ENCODE measurements at regions not wholly inside any gene's neighbourhood (a gene's known extent, or its start where the extent isn't known, plus 50 kb on each side); places are given as distances from the start of the nearest gene placed in this dataset.

- in situ Hi-C loops (cut with HindIII; ENCODE audit: low pct_unique_long_range_greater_than_20kb, low sequenced_read_pairs): no loop called here
- DNase-seq (ENCODE audit: low read depth): no peak
These were observed 689.0 kb upstream of the COBL start for GRCh38 chr7:52005613-52006012.

- in situ Hi-C loops (cut with HindIII; ENCODE audit: low pct_unique_long_range_greater_than_20kb, low sequenced_read_pairs): no loop called here
- DNase-seq (ENCODE audit: low read depth): no peak
These were observed 679.1 kb upstream of the COBL start for GRCh38 chr7:51995596-51996179.

GRCh38 chr7:51982653-51983052, 666.0 kb upstream of the COBL start:
- no peak for DNase-seq (ENCODE audit: low read depth)
- in situ Hi-C loops (cut with HindIII; ENCODE audit: low pct_unique_long_range_greater_than_20kb, low sequenced_read_pairs): no loop called here

GRCh38 chr7:51980812-51981211, 664.2 kb upstream of the COBL start:
- in situ Hi-C loops (cut with HindIII; ENCODE audit: low pct_unique_long_range_greater_than_20kb, low sequenced_read_pairs): no loop called here
- DNase-seq (ENCODE audit: low read depth): no peak

GRCh38 chr7:51980313-51980712, 663.7 kb upstream of the COBL start:
- in situ Hi-C loops (cut with HindIII; ENCODE audit: low pct_unique_long_range_greater_than_20kb, low sequenced_read_pairs): no loop called here
- no peak for DNase-seq (ENCODE audit: low read depth)

GRCh38 chr7:51977913-51978312, 661.3 kb upstream of the COBL start:
- no peak for DNase-seq (ENCODE audit: low read depth)
- in situ Hi-C loops (cut with HindIII; ENCODE audit: low pct_unique_long_range_greater_than_20kb, low sequenced_read_pairs): no loop called here

- no peak for DNase-seq (ENCODE audit: low read depth)
- in situ Hi-C loops (cut with HindIII; ENCODE audit: low pct_unique_long_range_greater_than_20kb, low sequenced_read_pairs): no loop called here
These were observed 657.3 kb upstream of the COBL start for GRCh38 chr7:51973939-51974338.

- in situ Hi-C loops (cut with HindIII; ENCODE audit: low pct_unique_long_range_greater_than_20kb, low sequenced_read_pairs): no loop called here
- DNase-seq (ENCODE audit: low read depth): no peak
These were observed 656.5 kb upstream of the COBL start for GRCh38 chr7:51973071-51973470.

GRCh38 chr7:51970961-51971665, 654.5 kb upstream of the COBL start:
- in situ Hi-C loops (cut with HindIII; ENCODE audit: low pct_unique_long_range_greater_than_20kb, low sequenced_read_pairs): no loop called here
- DNase-seq (ENCODE audit: low read depth): no peak

GRCh38 chr7:51968461-51968860, 651.9 kb upstream of the COBL start:
- in situ Hi-C loops (cut with HindIII; ENCODE audit: low pct_unique_long_range_greater_than_20kb, low sequenced_read_pairs): no loop called here
- no peak for DNase-seq (ENCODE audit: low read depth)

GRCh38 chr7:51965454-51965853, 648.8 kb upstream of the COBL start:
- DNase-seq (ENCODE audit: low read depth): no peak
- in situ Hi-C loops (cut with HindIII; ENCODE audit: low pct_unique_long_range_greater_than_20kb, low sequenced_read_pairs): no loop called here

- in situ Hi-C loops (cut with HindIII; ENCODE audit: low pct_unique_long_range_greater_than_20kb, low sequenced_read_pairs): no loop called here
- DNase-seq (ENCODE audit: low read depth): no peak
These were observed 645.2 kb upstream of the COBL start for GRCh38 chr7:51961804-51962203.

GRCh38 chr7:51950813-51951212, 634.2 kb upstream of the COBL start:
- peak; percentile 23 for DNase-seq (ENCODE audit: low read depth)
- in situ Hi-C loops (cut with HindIII; ENCODE audit: low pct_unique_long_range_greater_than_20kb, low sequenced_read_pairs): no loop called here

GRCh38 chr7:51949726-51950644, 633.4 kb upstream of the COBL start:
- in situ Hi-C loops (cut with HindIII; ENCODE audit: low pct_unique_long_range_greater_than_20kb, low sequenced_read_pairs): no loop called here
- DNase-seq (ENCODE audit: low read depth): peak; percentile 61

- no peak for DNase-seq (ENCODE audit: low read depth)
- in situ Hi-C loops (cut with HindIII; ENCODE audit: low pct_unique_long_range_greater_than_20kb, low sequenced_read_pairs): no loop called here
These were observed 614.2 kb upstream of the COBL start for GRCh38 chr7:51930834-51931233.

- no peak for DNase-seq (ENCODE audit: low read depth)
- in situ Hi-C loops (cut with HindIII; ENCODE audit: low pct_unique_long_range_greater_than_20kb, low sequenced_read_pairs): no loop called here
These were observed 613.2 kb upstream of the COBL start for GRCh38 chr7:51929818-51930217.

GRCh38 chr7:51927738-51928137, 611.1 kb upstream of the COBL start:
- no peak for DNase-seq (ENCODE audit: low read depth)
- in situ Hi-C loops (cut with HindIII; ENCODE audit: low pct_unique_long_range_greater_than_20kb, low sequenced_read_pairs): no loop called here

- in situ Hi-C loops (cut with HindIII; ENCODE audit: low pct_unique_long_range_greater_than_20kb, low sequenced_read_pairs): no loop called here
- no peak for DNase-seq (ENCODE audit: low read depth)
These were observed 602.0 kb upstream of the COBL start for GRCh38 chr7:51918581-51918980.

- DNase-seq (ENCODE audit: low read depth): no peak
- in situ Hi-C loops (cut with HindIII; ENCODE audit: low pct_unique_long_range_greater_than_20kb, low sequenced_read_pairs): no loop called here
These were observed 584.9 kb upstream of the COBL start for GRCh38 chr7:51901489-51901840.

Measured in Caki2 (cell line).